MCF 10A (cell line): ENCODE measurements at regions not wholly inside any gene's neighbourhood (a gene's known extent, or its start where the extent isn't known, plus 50 kb on each side); places are given as distances from the start of the nearest gene placed in this dataset.

Experiments
- BruUV-seq: library from RNA; stranded (reverse); fragments of 400-500 nt; replicated peaks from 2 replicates; lab custom pipeline; 2021; lab: Mats Ljungman, UMichigan
- CTCF ChIA-PET: fragments of 300-600 bp; sonication (Branson Sonifier 250); formaldehyde crosslinking; extraction: SDS; loops from one replicate; lab custom pipeline; 2021; ENCODE audit warnings: antibody characterized with exemption, inconsistent platforms; lab: Yijun Ruan, JAX
- POLR2A ChIA-PET: fragments of 300-600, 350-650 bp; sonication (Branson Sonifier 250); formaldehyde crosslinking; extraction: SDS; loops from one replicate; lab custom pipeline; 2020; ENCODE audit warnings: antibody characterized with exemption, inconsistent platforms; lab: Yijun Ruan, JAX
- DNase-seq: peaks from one replicate; pipeline ENCODE4 v3.0.0-alpha.2; 2018; ENCODE audit not compliant: unreplicated experiment
- H3K27ac Mint-ChIP-seq: one replicate; pipeline ENCODE4 v1.8.0; 2022; ENCODE audit warnings: mild to moderate bottlenecking, low read depth, mixed read lengths; ENCODE audit not compliant: unreplicated experiment
- H3K27me3 Mint-ChIP-seq: one replicate; pipeline ENCODE4 v1.8.0; 2022; ENCODE audit warnings: mixed read lengths; ENCODE audit not compliant: insufficient read depth, unreplicated experiment
- H3K36me3 Mint-ChIP-seq: one replicate; pipeline ENCODE4 v1.8.0; 2022; ENCODE audit warnings: mild to moderate bottlenecking, moderate library complexity, mixed read lengths; ENCODE audit not compliant: insufficient read depth, unreplicated experiment
- H3K4me1 Mint-ChIP-seq: one replicate; pipeline ENCODE4 v1.8.0; 2022; ENCODE audit warnings: mixed read lengths; ENCODE audit not compliant: insufficient read depth, unreplicated experiment
- H3K4me3 Mint-ChIP-seq: one replicate; pipeline ENCODE4 v1.8.0; 2022; ENCODE audit warnings: mild to moderate bottlenecking, moderate library complexity, mixed read lengths; ENCODE audit not compliant: unreplicated experiment
- H3K9me3 Mint-ChIP-seq: one replicate; pipeline ENCODE4 v1.8.0; 2022; ENCODE audit warnings: mixed read lengths; ENCODE audit not compliant: unreplicated experiment
- intact Hi-C: fragments of 100-400 bp; cut with micrococcal nuclease; formaldehyde crosslinking; loops from 2 replicates; pipeline ENCODE4 v1.14.1; 2022
- TF ChIP-seq, protein P1 (sequence below): fragments of 200-600 bp; IDR thresholded peaks from one replicate; pipeline ENCODE4 v1.8.0; 2022; ENCODE audit warnings: antibody characterized with exemption, mild to moderate bottlenecking; ENCODE audit not compliant: unreplicated experiment

DNA sequence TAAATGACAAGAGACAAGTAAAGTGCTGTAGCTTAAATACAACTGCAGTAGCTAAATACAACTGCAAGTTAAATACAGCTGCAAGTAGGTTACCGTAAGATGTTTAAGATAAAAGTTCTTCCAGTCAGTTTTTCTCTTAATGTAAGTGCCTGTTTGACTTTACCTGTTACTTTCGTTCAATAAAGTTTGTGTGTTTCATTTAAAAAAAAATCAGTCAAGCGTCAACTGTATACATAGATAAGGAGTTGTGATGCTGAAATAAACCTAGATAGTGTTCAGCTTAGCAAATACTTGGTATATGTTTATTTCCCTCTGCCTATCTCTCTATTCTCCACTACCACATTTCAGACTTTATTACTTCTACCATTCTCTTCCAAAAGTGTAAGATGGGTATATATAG is 221.2 kb downstream of the NR2F2 start:
- intact Hi-C loops = no loop called here
- Mint-ChIP-seq H3K9me3 (no peaks in the 10 kb centered on the region), H3K27me3 (peaks cover 23% of the 10 kb centered on the region), H3K4me1 (no peaks in the 10 kb centered on the region), H3K36me3 (no peaks in the 10 kb centered on the region), H3K4me3 (no peak overlapping the region), H3K27ac (no peak overlapping the region)
- POLR2A ChIA-PET = no interaction called here
- TF ChIP-seq, protein P1, sequence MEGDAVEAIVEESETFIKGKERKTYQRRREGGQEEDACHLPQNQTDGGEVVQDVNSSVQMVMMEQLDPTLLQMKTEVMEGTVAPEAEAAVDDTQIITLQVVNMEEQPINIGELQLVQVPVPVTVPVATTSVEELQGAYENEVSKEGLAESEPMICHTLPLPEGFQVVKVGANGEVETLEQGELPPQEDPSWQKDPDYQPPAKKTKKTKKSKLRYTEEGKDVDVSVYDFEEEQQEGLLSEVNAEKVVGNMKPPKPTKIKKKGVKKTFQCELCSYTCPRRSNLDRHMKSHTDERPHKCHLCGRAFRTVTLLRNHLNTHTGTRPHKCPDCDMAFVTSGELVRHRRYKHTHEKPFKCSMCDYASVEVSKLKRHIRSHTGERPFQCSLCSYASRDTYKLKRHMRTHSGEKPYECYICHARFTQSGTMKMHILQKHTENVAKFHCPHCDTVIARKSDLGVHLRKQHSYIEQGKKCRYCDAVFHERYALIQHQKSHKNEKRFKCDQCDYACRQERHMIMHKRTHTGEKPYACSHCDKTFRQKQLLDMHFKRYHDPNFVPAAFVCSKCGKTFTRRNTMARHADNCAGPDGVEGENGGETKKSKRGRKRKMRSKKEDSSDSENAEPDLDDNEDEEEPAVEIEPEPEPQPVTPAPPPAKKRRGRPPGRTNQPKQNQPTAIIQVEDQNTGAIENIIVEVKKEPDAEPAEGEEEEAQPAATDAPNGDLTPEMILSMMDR = no peak
- CTCF ChIA-PET = no interaction called here
- DNase-seq = no peak
- BruUV-seq = no TSS peak

DNA sequence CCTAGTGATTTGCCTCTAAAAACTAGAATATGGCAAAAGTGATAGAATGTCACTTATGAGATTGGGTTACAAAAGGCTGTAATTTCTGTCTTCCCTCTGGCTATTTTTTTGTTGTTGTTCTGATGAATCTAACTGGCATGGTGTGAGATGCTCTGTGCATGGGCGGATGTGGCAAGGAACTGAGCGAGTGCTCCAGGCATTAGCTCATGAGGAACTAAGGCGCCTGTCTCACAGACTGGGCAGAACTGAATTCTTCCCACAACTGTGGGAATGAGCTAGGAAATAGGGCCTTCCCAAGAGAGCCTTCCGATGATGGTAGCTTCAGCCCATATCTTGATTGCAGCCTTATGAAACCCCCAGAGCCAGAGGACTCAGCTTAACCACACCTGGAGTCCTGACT is 222.5 kb downstream of the NR2F2 start:
- Mint-ChIP-seq H3K27ac (no peak overlapping the region), H3K4me3 (no peak overlapping the region), H3K36me3 (no peaks in the 10 kb centered on the region), H3K27me3 (peaks cover 23% of the 10 kb centered on the region), H3K9me3 (no peaks in the 10 kb centered on the region), H3K4me1 (no peaks in the 10 kb centered on the region)
- CTCF ChIA-PET = no interaction called here
- no TSS peak for BruUV-seq
- intact Hi-C loops = no loop called here
- DNase-seq = peak; percentile 42
- TF ChIP-seq, protein P1 = no peak
- POLR2A ChIA-PET = interaction anchor here (0.7 to 1.6 kb wide), 2 partner anchors 12 to 19 kb away, joined by 4 to 6 read pairs; no protein-coding TSS in a partner anchor

DNA sequence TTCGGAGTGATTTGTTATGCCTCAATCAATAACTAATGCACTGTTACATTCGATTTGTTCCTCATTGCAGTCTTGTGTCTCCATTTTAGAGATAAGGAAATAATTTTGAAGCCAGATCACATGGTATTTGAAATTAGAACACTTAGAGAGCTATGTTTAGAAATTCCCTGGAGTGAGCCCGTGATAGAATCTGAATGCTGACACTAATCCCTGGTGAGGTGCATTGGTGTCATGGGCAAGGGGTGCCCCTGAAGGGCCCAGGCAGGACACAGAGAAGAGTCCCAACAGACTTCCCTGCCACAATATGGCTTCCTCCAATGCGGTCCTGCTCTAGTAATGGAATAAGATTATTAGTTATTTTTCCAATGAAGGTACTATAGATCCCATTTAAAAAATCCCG is 223.0 kb downstream of the NR2F2 start:
- intact Hi-C loops = no loop called here
- CTCF ChIA-PET = no interaction called here
- H3K9me3 Mint-ChIP-seq = no peaks in the 10 kb centered on the region

DNA sequence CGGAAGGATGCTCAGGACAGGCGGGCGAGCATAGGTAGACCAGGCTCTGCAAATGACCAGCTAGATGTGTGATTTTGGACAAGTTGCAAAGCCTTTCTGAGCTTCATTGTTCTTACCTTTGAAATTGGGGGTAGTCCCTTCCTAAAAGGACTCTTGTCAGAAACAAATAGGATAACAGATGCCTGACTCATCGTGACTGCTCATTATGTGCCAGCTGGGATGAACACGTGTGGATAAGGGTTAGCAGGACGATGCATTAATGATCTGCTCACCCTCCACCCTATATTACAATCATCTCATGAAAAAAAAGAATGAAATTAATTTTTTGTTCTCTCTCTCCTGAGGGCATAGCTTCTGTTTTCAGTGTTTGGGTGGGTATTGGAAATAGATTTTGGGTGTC is 223.4 kb downstream of the NR2F2 start:
- no peaks in the 10 kb centered on the region for H3K4me1 Mint-ChIP-seq
- DNase-seq = peak; percentile 25
- CTCF ChIA-PET = no interaction called here

More for the DNA sequence above, 223.0 kb downstream of the NR2F2 start:
- TF ChIP-seq, protein P1 = no peak
- BruUV-seq = no TSS peak
- POLR2A ChIA-PET = interaction anchor here (0.7 to 1.6 kb wide), 2 partner anchors 12 to 20 kb away, joined by 4 to 6 read pairs; no protein-coding TSS in a partner anchor
- Mint-ChIP-seq H3K36me3 (no peaks in the 10 kb centered on the region), H3K27me3 (peaks cover 20% of the 10 kb centered on the region), H3K27ac (no peak overlapping the region), H3K4me3 (no peak overlapping the region), H3K4me1 (no peaks in the 10 kb centered on the region)
- DNase-seq = no peak

More for the DNA sequence above, 223.4 kb downstream of the NR2F2 start:
- H3K4me3 Mint-ChIP-seq = no peak overlapping the region
- TF ChIP-seq, protein P1 = no peak
- H3K27me3 Mint-ChIP-seq = peaks cover 16% of the 10 kb centered on the region
- no peak overlapping the region for H3K27ac Mint-ChIP-seq
- POLR2A ChIA-PET = interaction anchor here (1.6 kb wide), 1 partner anchor 11 kb away, joined by 6 read pairs; no protein-coding TSS in a partner anchor
- intact Hi-C loops = no loop called here
- H3K9me3 Mint-ChIP-seq = no peaks in the 10 kb centered on the region
- H3K36me3 Mint-ChIP-seq = no peaks in the 10 kb centered on the region
- BruUV-seq = no TSS peak
